Stimulated activated CD4-positive, alpha-beta T cell treated with anti-CD3 and anti-CD28 coated beads, Interleukin-12 subunit alpha, Interleukin-12 subunit beta, amount 100 ng/mL, for 48 hours (primary cell): ENCODE measurements at regions not wholly inside any gene's neighbourhood (a gene's known extent, or its start where the extent isn't known, plus 50 kb on each side); places are given as distances from the start of the nearest gene placed in this dataset.
A peak's percentile ranks its signal among the peaks of the same experiment; 100 is the strongest.

Experiments used
- DNase-seq, 3 donors: peaks; one replicate each; pipeline ENCODE4 v3.0.0-alpha.2; 2020; ENCODE audit warnings: low read depth in 2 of 3, low spot score in 1 of 3

- peak; percentile 5 to 34 (median 31) for DNase-seq
Measured at GRCh38 chr4:123564758-123565346, 168.3 kb downstream of the SPRY1 start.

GRCh38 chr4:123568936-123569335, 172.3 kb downstream of the SPRY1 start:
- DNase-seq, result no peak

DNA sequence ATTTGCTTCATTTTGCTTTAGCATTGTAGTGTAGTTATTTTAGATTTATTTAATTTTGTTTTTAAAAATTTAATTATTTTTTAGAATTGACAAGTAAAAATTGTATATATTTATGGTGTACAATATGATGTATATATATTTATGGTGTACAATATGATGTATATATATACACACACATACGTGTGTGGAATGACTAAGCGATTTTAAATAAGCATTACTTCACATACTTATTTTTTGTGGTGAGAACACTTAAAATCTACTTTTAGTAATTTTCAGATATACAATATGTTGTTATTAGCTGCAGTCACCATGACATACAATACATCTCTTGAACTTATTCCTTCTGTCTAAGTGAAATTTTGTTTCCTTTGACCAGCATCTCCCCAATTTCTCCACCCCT, 172.9 kb downstream of the SPRY1 start:
- DNase-seq, result no peak

GRCh38 chr4:123573866-123574508, 177.4 kb downstream of the SPRY1 start:
- no peak for DNase-seq

DNA sequence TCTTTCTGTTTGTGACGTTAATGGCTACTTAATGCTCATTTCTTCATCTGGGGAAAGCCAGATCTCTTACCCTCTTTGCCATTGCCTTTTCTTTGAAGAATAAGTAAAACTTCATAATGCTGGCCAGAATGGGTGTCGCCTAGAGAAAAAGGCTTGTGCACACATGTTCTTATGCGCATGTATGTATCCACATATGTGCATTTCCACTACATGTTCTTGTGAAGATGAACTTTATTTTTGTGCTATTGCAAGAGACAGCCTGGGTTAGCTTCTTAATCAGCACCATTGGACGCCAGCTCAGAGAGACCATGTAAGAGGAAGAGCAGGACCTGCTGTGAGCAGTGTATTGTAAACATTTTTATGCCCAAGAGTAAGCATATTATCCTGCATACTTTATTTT, 178.7 kb downstream of the SPRY1 start:
- DNase-seq, result no peak

DNA sequence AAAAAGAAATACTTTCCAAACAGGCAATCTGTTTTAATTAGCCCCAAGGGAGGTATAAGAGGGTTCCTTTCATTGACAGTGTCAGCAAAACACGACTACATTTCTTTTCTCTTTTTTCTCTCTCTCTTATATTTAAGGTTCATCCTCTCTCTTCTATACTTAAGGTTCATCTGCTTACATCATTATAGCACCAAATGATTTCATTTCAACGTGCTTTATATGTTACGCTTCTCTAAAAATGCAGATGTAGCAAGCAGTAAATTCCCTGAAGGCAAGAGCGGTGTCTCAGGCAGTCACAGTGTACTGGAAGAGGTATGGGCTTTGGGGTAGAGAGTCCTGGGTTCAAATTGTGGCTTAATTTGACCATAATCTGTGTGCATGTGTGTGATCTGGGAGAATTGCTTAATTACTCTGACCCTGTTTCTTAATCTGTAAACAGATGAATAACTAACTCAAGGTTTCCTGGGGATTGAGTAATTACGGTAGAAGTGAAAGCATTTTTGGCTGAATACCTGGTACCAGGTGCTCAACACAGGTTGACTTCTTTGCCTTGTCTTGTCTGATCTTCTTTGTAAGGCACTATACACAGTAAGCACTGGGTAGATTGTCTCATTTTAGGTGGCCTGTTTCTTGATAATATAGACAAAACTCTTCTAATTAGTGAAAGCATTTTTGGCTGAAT, 180.8 kb downstream of the SPRY1 start:
- DNase-seq, result no peak

DNA sequence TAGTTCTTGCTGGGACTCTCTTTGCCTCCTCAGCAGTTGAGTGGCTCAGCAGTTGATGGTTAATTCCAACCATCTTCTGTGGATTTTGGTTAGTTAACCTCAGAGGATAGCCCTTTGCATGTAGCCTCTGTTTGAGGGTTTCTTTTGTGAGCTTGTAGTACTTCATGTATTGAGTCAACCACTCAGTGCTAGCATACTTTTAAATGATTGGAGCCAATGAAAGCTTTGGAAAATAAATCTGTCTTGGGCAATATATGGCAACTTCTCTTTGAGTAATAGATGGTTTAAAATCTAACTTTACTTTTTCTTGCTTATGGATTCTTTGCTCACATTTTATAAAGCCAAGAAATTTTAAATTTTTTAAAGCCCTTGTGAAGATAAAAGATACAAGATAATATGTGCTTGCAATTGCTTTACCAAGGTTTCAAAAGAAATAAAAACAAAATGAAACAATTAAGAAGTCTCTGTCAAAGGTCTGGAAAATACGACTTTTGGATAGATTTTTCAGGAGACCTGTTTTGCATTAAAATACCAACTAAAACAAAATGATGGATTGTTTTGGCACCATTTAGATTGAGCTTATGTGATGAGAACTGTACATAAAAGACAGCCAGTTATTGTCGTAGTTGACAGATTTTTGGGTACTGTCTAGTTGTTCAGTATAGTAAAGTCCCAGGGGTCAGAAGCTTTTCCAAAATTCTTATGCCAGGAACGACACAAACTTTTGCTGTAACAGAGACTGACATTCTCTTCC, 181.9 kb downstream of the SPRY1 start:
- DNase-seq, result no peak

- no peak for DNase-seq
Measured at GRCh38 chr4:123579961-123580360, 183.4 kb downstream of the SPRY1 start.

- DNase-seq, result no peak
Measured at GRCh38 chr4:123580981-123581664, 184.5 kb downstream of the SPRY1 start.

GRCh38 chr4:123581802-123582201, 185.2 kb downstream of the SPRY1 start:
- DNase-seq, result no peak

- DNase-seq, result no peak
Measured at GRCh38 chr4:123583043-123583442, 186.4 kb downstream of the SPRY1 start.

DNA sequence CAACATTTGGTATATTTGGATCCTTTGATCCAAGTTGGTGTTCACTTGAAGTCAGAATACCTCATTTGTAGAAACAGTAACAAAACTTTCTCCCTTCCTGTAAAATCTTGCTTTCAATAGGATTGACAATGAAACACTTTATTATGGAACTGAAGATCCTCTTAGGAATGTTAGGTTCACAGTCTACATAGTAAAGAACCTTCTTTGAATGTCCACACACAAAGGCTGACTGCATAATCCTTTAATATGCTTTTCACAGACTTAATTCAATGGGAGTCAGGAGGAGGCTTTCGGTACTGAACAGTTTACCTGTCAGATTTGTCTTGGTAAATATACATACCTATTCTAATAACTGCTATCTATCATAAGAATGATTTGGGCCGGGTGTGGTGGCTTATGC, 188.5 kb downstream of the SPRY1 start:
- no peak for DNase-seq

DNA sequence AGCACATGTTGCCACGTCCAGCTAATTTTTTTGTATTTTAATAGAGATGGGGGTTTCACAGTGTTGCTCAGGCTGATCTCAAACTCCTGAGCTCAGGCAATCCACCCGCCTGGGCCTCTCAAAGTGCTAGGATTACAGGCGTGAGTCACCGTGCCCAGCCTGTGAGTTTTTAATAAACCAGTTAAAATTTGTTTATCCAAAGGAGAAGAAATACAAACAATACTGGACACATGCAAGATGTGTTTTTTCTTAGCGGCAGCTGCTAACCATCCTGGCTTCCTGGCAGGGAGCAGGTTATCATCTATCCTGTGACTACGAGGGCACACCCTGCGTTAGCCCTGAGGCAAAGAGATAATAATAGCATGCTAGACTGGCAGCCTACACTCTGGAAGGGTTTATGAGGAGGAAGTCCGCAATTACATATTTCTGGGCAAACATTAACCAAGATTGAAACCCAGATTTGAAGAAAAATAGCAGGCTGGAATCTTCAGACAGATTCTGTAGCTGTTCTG, 191.4 kb downstream of the SPRY1 start:
- DNase-seq, result no peak

GRCh38 chr4:123588631-123589241, 192.1 kb downstream of the SPRY1 start:
- no peak for DNase-seq

DNA sequence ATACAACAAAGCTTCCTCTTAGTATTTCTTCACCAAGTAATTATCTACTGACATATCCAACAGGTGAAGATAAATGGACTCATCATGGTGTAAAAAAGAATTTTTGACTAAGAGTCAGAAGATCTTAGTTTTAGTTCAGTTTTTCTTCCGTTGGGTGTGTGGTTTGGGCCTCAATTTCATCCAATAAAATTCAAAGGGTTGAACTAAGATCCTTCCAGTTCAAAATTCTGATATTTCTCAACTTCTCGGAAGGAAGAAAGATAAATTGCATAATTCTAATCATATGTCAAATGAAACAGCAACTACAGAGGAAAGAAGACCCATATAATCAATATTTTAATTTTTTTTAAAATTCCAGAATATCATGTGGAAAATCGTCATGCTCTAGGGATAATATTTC, 192.7 kb downstream of the SPRY1 start:
- DNase-seq, result no peak

- DNase-seq, result no peak
Measured at GRCh38 chr4:123591875-123592274, 195.3 kb downstream of the SPRY1 start.

GRCh38 chr4:123593655-123594054, 197.1 kb downstream of the SPRY1 start:
- DNase-seq, result no peak

DNA sequence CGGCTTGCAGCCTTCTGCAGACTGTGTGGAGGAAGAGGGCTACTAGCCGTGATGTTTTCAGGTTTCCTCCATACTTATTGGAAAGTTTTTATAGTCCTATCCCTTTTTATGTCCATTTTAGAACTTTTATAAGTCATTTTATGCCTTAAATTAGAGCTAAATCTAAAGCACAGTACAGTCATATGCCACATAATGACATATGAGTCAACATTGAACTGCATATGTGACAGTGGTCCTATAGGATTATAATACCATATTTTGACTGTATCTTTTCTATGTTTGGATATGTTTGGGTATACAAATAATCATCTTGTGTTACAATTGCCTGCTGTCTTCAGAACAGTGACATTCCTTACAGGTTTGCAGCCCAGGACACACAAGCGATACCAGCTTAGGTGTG, 200.2 kb downstream of the SPRY1 start:
- no peak for DNase-seq

DNA sequence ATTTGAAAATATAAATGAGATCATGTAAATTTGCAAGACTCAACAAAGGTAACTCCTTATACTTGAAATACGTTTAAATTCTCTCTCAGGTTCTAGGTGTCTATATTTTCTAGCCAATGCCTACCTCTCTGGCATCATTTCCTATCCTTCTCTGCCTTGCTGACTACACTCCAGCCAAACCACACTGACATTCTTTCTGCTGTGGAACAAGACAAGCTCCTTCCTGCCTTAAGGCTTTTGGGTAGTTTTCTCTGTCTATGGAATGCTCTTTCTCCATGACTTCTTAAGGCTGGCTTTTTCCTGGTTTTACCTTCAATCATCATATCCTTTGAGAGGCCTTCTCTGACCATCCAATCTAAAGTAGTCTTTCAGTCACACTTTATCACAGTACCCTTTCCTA, 201.0 kb downstream of the SPRY1 start:
- DNase-seq, result no peak

DNA sequence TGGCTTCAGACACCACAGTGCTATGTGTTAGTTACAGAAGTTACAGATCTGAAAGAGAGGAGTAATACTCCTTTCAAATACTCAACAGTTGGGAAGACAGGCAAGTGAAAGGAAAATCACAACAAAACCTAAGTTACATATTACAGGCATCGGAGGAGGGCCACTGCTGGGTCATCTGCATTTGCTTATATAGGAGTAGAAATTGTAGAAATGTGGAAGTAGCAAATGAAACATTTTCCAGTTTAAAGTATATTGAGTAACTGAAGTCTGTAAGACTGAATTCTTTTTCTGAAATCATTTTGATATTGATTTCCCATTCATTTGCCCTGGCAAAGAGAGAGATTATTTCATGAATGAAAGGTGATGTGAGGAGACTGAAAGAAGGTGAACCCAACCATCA, 201.7 kb downstream of the SPRY1 start:
- DNase-seq, result no peak
